ENCODE measurements at regions not wholly inside any gene's neighbourhood (a gene's known extent, or its start where the extent isn't known, plus 50 kb on each side); places are given as distances from the start of the nearest gene placed in this dataset.
"Not testable (repeated sequence)": the region's sequence is repeated elsewhere in the genome, so short reads cannot be mapped to it uniquely, and the experiment has no call there.

DNA sequence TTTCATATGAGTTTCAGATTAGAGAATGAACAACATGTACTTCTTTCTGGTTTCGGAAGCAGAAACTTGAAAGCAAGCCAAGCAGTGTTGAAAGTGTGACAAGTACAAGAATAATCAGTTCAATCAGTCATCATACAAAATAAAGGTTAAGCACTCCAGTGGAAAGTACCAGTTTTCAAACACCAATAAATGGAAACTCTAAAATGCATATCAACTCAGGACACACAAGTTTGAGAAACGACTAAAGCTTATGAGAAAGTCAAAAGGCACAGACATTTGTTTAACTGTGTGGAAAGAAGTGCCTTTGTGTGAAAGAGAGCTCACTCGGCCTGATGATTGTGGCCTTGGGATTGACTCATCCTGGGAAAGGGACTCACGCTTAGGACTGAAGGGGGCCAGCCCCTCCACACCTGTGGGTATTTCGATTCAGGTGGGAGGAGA, 60.6 kb upstream of the AKR1C1 start:
- intact Hi-C loops (cut with DNase I), result no loop called here
- Histone ChIP-seq H3K9me3 (no peaks in the 10 kb centered on the region), H3K27me3 (no peaks in the 10 kb centered on the region), H3K4me1 (peaks cover 12 to 13% of the 10 kb centered on the region in 2 donors), H3K27ac (peak overlapping the region; percentile 43 to 67 (median 62)), H3K36me3 (no peaks in the 10 kb centered on the region), H3K4me3 (replicated peaks in 1 of 3) (no peak overlapping the region)
- 36 to 46% methylated on average over 5 of the region's 5 CpGs for WGBS, 2 donors
- TF ChIP-seq POLR2A (IDR thresholded peaks at IDR 0.05), result no peak
- TF ChIP-seq, protein P1, sequence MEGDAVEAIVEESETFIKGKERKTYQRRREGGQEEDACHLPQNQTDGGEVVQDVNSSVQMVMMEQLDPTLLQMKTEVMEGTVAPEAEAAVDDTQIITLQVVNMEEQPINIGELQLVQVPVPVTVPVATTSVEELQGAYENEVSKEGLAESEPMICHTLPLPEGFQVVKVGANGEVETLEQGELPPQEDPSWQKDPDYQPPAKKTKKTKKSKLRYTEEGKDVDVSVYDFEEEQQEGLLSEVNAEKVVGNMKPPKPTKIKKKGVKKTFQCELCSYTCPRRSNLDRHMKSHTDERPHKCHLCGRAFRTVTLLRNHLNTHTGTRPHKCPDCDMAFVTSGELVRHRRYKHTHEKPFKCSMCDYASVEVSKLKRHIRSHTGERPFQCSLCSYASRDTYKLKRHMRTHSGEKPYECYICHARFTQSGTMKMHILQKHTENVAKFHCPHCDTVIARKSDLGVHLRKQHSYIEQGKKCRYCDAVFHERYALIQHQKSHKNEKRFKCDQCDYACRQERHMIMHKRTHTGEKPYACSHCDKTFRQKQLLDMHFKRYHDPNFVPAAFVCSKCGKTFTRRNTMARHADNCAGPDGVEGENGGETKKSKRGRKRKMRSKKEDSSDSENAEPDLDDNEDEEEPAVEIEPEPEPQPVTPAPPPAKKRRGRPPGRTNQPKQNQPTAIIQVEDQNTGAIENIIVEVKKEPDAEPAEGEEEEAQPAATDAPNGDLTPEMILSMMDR (IDR thresholded peaks at IDR 0.05), result no peak
- DNase-seq, result peak in 1 of 2 donors; percentile 16

DNA sequence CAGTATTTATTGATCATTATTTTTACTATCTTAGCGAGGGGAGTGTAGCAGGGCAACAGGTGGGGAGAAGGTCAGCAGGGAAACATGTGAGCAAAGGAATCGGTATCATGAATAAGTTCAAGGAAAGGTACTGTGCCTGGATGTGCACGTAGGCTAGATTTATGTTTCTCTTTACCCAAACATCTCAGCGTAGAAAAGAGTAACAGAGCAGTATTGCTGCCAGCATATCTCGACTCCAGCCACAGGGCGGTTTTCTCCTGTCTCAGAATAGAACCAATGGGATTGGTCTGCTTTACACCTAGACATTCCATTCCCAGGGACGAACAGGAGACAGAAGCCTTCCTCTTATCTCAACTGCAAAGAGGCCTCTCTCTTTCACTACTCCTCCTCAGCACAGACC, 60.1 kb upstream of the AKR1C1 start:
- H3K4me3 ChIP-seq (replicated peaks in 1 of 3); intact Hi-C loops (cut with DNase I); H3K27me3 ChIP-seq; H3K36me3 ChIP-seq; H3K9me3 ChIP-seq; DNase-seq: not testable (repeated sequence)
- Histone ChIP-seq H3K4me1 (peaks cover 12 to 13% of the 10 kb centered on the region in 2 donors), H3K27ac (peak overlapping the region in 1 of 3 donors; percentile 43)
- WGBS, 2 donors, result 81 to 87% methylated on average over 7 of the region's 7 CpGs

DNA sequence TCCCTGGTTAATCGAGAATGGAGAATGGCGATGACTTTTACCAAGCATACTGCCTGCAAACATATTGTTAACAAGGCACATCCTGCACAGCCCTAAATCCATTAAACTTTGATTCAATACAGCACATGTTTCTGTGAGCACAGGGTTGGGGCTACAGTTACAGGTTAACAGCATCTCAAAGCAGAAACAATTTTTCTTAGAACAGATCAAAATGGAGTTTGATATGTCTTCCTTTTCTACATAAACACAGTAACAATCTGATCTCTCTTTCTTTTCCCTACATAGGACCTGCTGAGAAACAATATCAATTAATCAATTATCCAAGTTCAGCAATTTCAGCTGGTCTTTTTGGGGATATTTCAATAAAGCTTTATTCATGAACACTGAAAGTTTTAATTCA, 59.5 kb upstream of the AKR1C1 start:
- H3K27ac ChIP-seq; H3K9me3 ChIP-seq; H3K27me3 ChIP-seq; H3K4me3 ChIP-seq (replicated peaks in 1 of 3); DNase-seq; H3K36me3 ChIP-seq; intact Hi-C loops (cut with DNase I): not testable (repeated sequence)
- H3K4me1 ChIP-seq, result peaks cover 12 to 13% of the 10 kb centered on the region in 2 donors
- WGBS, 2 donors, result 88 to 89% methylated on average over 2 of the region's 2 CpGs

DNA sequence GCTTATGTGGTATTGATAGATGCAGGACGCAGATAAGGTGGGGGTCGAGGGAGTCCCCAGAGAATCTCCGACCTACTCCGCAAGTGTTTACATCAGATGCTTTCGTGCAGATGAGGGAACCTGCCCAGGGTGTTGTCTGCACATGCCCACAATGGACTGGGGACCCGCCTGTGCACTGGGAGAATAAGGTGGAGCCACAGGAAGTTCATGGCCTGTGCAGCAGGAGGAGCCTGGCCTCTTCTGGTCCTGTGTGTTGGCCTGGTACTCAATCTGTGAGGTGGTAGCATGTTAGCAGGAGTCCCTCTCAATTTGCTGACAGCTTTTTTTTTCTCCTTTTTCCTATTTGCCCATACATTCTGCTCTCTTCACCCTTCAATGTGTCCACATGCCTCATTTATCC, 54.1 kb upstream of the AKR1C1 start:
- Histone ChIP-seq H3K4me1 (no peaks in the 10 kb centered on the region), H3K36me3 (no peaks in the 10 kb centered on the region), H3K4me3 (replicated peaks in 1 of 3) (no peak overlapping the region), H3K9me3 (no peaks in the 10 kb centered on the region), H3K27me3 (no peaks in the 10 kb centered on the region), H3K27ac (no peak overlapping the region)
- 91 to 99% methylated on average over 6 of the region's 6 CpGs for WGBS, 2 donors
- no peak for TF ChIP-seq POLR2A (IDR thresholded peaks at IDR 0.05)
- TF ChIP-seq, protein P1 (IDR thresholded peaks at IDR 0.05), result no peak
- intact Hi-C loops (cut with DNase I), result no loop called here
- no peak for DNase-seq
